Type B pancreatic cell (in vitro differentiated cells): ENCODE measurements at regions not wholly inside any gene's neighbourhood (a gene's known extent, or its start where the extent isn't known, plus 50 kb on each side); places are given as distances from the start of the nearest gene placed in this dataset.

Experiments used
- DNase-seq: peaks from one replicate; pipeline ENCODE4 v3.0.0; 2021; ENCODE audit warnings: mixed read lengths; ENCODE audit not compliant: unreplicated experiment; ENCODE audit errors: extremely low spot score
- H3K27ac Mint-ChIP-seq: 2 replicates; pipeline ENCODE4 v1.8.0; 2021; ENCODE audit warnings: mild to moderate bottlenecking, mixed read lengths
- H3K27me3 Mint-ChIP-seq: 2 replicates; pipeline ENCODE4 v1.8.0; 2021; ENCODE audit warnings: mixed read lengths
- H3K36me3 Mint-ChIP-seq: 2 replicates; pipeline ENCODE4 v1.8.0; 2021; ENCODE audit warnings: mixed read lengths
- H3K4me1 Mint-ChIP-seq: one replicate; pipeline ENCODE4 v1.8.0; 2021; ENCODE audit warnings: mixed read lengths; ENCODE audit not compliant: unreplicated experiment
- H3K4me3 Mint-ChIP-seq: 2 replicates; pipeline ENCODE4 v1.8.0; 2021; ENCODE audit warnings: mild to moderate bottlenecking, mixed read lengths
- H3K9me3 Mint-ChIP-seq: 2 replicates; pipeline ENCODE4 v1.8.0; 2021; ENCODE audit warnings: mixed read lengths
- TF ChIP-seq, protein P1 (sequence below): fragments of 200-600 bp; sonication (generic); conservative IDR thresholded peaks from 2 replicates; pipeline ENCODE4 v1.5.0; 2021; ENCODE audit warnings: antibody characterized with exemption, mild to moderate bottlenecking

DNA sequence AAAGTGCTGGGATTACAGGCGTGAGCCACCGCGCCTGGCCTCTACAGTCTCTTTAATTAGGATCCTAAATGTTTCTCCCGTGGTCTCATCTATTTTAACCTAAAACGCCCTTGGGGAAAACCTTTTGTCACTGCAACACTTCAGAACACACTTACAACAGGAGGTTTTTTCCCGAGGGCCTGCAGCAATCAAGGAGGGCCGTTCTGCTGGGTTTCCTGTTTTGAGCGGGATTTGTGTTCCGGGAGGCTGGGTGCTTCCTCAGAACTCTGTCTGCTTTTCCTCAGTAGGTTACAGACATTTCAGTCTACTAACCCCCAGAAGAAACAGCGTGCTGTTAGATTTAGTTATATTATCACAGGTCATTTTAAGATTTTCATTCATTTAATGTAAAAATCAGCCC lies 65.4 kb upstream of the IRX4 start:
- no peak overlapping the region for H3K4me3 Mint-ChIP-seq
- TF ChIP-seq, protein P1, sequence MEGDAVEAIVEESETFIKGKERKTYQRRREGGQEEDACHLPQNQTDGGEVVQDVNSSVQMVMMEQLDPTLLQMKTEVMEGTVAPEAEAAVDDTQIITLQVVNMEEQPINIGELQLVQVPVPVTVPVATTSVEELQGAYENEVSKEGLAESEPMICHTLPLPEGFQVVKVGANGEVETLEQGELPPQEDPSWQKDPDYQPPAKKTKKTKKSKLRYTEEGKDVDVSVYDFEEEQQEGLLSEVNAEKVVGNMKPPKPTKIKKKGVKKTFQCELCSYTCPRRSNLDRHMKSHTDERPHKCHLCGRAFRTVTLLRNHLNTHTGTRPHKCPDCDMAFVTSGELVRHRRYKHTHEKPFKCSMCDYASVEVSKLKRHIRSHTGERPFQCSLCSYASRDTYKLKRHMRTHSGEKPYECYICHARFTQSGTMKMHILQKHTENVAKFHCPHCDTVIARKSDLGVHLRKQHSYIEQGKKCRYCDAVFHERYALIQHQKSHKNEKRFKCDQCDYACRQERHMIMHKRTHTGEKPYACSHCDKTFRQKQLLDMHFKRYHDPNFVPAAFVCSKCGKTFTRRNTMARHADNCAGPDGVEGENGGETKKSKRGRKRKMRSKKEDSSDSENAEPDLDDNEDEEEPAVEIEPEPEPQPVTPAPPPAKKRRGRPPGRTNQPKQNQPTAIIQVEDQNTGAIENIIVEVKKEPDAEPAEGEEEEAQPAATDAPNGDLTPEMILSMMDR, result no peak
- H3K9me3 Mint-ChIP-seq, result no peaks in the 10 kb centered on the region
- peaks cover 64% of the 10 kb centered on the region for H3K27me3 Mint-ChIP-seq
- no peak overlapping the region for H3K27ac Mint-ChIP-seq
- H3K4me1 Mint-ChIP-seq, result peaks cover 9% of the 10 kb centered on the region
- DNase-seq, result no peak
- no peaks in the 10 kb centered on the region for H3K36me3 Mint-ChIP-seq

GRCh38 chr5:1946776-1947175 lies 64.1 kb upstream of the IRX4 start:
- peaks cover 5% of the 10 kb centered on the region for H3K4me1 Mint-ChIP-seq
- H3K27me3 Mint-ChIP-seq, result peaks cover 55% of the 10 kb centered on the region
- no peaks in the 10 kb centered on the region for H3K9me3 Mint-ChIP-seq
- no peak for DNase-seq
- no peak overlapping the region for H3K27ac Mint-ChIP-seq
- H3K36me3 Mint-ChIP-seq, result no peaks in the 10 kb centered on the region
- TF ChIP-seq, protein P1, result no peak
- H3K4me3 Mint-ChIP-seq, result no peak overlapping the region

- Mint-ChIP-seq H3K27ac (no peak overlapping the region), H3K9me3 (no peaks in the 10 kb centered on the region), H3K4me3 (no peak overlapping the region), H3K4me1 (peaks cover 5% of the 10 kb centered on the region), H3K36me3 (no peaks in the 10 kb centered on the region), H3K27me3 (peaks cover 49% of the 10 kb centered on the region)
- TF ChIP-seq, protein P1, result no peak
- DNase-seq, result no peak
These were observed 63.5 kb upstream of the IRX4 start for GRCh38 chr5:1946122-1946677.

DNA sequence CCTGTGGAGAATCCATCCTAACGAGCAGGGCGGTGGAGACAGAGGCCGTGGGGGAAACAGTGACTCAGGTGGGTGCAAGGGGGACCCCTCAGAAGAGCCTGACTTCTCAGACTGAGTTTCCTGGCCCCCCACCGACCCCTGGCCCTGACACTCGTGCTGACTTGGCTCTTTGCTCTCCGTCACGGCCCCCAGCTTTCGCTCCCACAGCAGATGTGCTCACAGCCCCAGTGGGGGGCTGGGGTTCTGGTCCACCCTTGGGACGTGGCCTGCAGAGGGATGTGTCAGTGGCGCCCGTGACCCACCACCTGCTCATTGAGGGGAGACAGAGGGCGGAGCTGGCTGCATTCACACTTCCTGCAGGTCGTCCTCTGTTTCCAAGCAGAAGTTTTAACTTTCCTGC lies 62.9 kb upstream of the IRX4 start:
- no peak for DNase-seq
- TF ChIP-seq, protein P1, result no peak
- no peak overlapping the region for H3K4me3 Mint-ChIP-seq
- H3K4me1 Mint-ChIP-seq, result peaks cover 5% of the 10 kb centered on the region
- peaks cover 47% of the 10 kb centered on the region for H3K27me3 Mint-ChIP-seq
- H3K9me3 Mint-ChIP-seq, result no peaks in the 10 kb centered on the region
- H3K27ac Mint-ChIP-seq, result no peak overlapping the region
- no peaks in the 10 kb centered on the region for H3K36me3 Mint-ChIP-seq

GRCh38 chr5:1944408-1944807 lies 61.7 kb upstream of the IRX4 start:
- no peak for DNase-seq
- Mint-ChIP-seq H3K4me3 (no peak overlapping the region), H3K9me3 (no peaks in the 10 kb centered on the region), H3K27ac (no peak overlapping the region), H3K27me3 (peaks cover 37% of the 10 kb centered on the region), H3K4me1 (peaks cover 5% of the 10 kb centered on the region), H3K36me3 (no peaks in the 10 kb centered on the region)
- TF ChIP-seq, protein P1, result no peak

DNA sequence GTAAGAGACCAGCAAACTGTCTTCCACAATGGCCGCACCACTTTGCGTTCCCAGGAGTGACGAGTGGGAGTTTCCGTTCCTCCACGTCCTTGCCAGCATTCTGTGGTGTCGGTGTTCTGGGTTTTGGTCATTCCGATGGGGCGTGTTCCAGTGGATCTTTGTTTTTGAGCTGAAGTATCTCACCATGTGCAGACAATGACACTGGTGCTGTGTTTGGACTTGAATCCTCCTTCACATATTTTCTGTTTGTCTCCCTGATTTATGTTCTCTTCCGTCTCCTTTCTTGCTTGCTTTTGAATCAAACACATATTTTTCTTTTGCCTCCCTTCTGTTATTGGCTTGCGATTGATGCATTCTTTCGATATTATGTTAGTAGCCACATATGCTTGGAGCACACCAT lies 60.8 kb upstream of the IRX4 start:
- H3K27ac Mint-ChIP-seq, result no peak overlapping the region
- H3K4me1 Mint-ChIP-seq, result peaks cover 5% of the 10 kb centered on the region
- no peaks in the 10 kb centered on the region for H3K9me3 Mint-ChIP-seq
- no peak overlapping the region for H3K4me3 Mint-ChIP-seq
- DNase-seq, result no peak
- TF ChIP-seq, protein P1, result no peak
- H3K36me3 Mint-ChIP-seq, result no peaks in the 10 kb centered on the region
- H3K27me3 Mint-ChIP-seq, result peaks cover 36% of the 10 kb centered on the region
